Spleen (tissue), 7 donors: ENCODE measurements at regions not wholly inside any gene's neighbourhood (a gene's known extent, or its start where the extent isn't known, plus 50 kb on each side); places are given as distances from the start of the nearest gene placed in this dataset.

Experiments used
- CTCF ChIP-seq, 11 experiments: fragments of 200-600 bp in 7 of 11; fragments of 450-650 bp in 4 of 11; sonication (generic) in 4 of 11; IDR thresholded peaks in 8 of 11; conservative IDR thresholded peaks in 3 of 11; 1 replicate in 7 of 11; 2 replicates in 4 of 11; pipeline versions ENCODE4 v1.4.0 to v1.8.0; 2016 to 2021; ENCODE audit warnings: antibody characterized with exemption in 11 of 11, inconsistent platforms in 4 of 11, mild to moderate bottlenecking in 1 of 11
- POLR2AphosphoS5 ChIP-seq, 3 donors: sonication (generic); formaldehyde crosslinking; IDR thresholded peaks; one replicate each; pipeline ENCODE4 v1.5.1; 2017; ENCODE audit warnings: antibody characterized with exemption in 3 of 3
- donor health status: DM: no; HTN: no; CAD: no; lungs with moderate emphysema.
- donor health status: DM: no; HTN: no; CAD: no.
- donor health status: DM: no; HTN: no; CAD: no.

GRCh38 chr11:93939084-93939760, 81.9 kb upstream of the HEPHL1 start:
- no peak for TF ChIP-seq POLR2AphosphoS5 (IDR thresholded peaks at IDR 0.05)
- no peak for TF ChIP-seq CTCF (IDR thresholded peaks at IDR 0.05 in 8 of 11, conservative IDR thresholded peaks at IDR 0.05 in 3 of 11)
